H1 (cell line): ENCODE measurements at regions not wholly inside any gene's neighbourhood (a gene's known extent, or its start where the extent isn't known, plus 50 kb on each side); places are given as distances from the start of the nearest gene placed in this dataset.

ENCODE experiments used
- CTCF ChIA-PET: fragments of 300-600 bp; sonication (Branson Sonifier 250); formaldehyde crosslinking; loops from one replicate; lab custom pipeline; 2021; ENCODE audit not compliant: partially characterized antibody; lab: Charles Lee
- POLR2A ChIA-PET: fragments of 300-600 bp; sonication (Branson Sonifier 250); formaldehyde crosslinking; loops from one replicate; lab custom pipeline; 2021; ENCODE audit warnings: inconsistent platforms; ENCODE audit not compliant: partially characterized antibody; lab: Charles Lee
- DNase-seq, 2 experiments: peaks; one replicate each; pipeline versions ENCODE4 v3.0.0 to v3.0.0-alpha.2; 2010 to 2022; ENCODE audit warnings: low spot score in 2 of 2, low read depth in 1 of 2, mixed read lengths in 1 of 2
- FAIRE-seq: peaks from 2 replicates; lab custom pipeline; 2011; peaks lifted over from hg19 to GRCh38; lab: Jason Lieb, UNC
- H2AFZ ChIP-seq: 2 replicates; pipeline ENCODE4 v1.8.1; 2012; ENCODE audit warnings: low read length, inconsistent platforms
- H2AK5ac ChIP-seq: 2 replicates; pipeline ENCODE4 v1.6.1; 2013; ENCODE audit warnings: low read depth, low read length
- H2BK120ac ChIP-seq: replicated peaks from 2 replicates; pipeline ENCODE3; 2013; ENCODE audit warnings: low read depth, low read length, inconsistent platforms
- H2BK12ac ChIP-seq: 2 replicates; pipeline ENCODE4 v1.6.1; 2013; ENCODE audit warnings: low read depth, low read length
- H2BK15ac ChIP-seq: 2 replicates; pipeline ENCODE4 v1.6.1; 2013; ENCODE audit warnings: low read length
- H2BK20ac ChIP-seq: 2 replicates; pipeline ENCODE4 v1.6.1; 2013; ENCODE audit warnings: low read length
- H2BK5ac ChIP-seq: 2 replicates; pipeline ENCODE4 v1.6.1; 2013; ENCODE audit warnings: low read depth, low read length
- H3K14ac ChIP-seq: 2 replicates; pipeline ENCODE4 v1.6.1; 2013; ENCODE audit warnings: inconsistent platforms; ENCODE audit not compliant: insufficient read length
- H3K18ac ChIP-seq: 2 replicates; pipeline ENCODE4 v1.6.1; 2013; ENCODE audit warnings: low read length; ENCODE audit errors: extremely low read depth
- H3K23ac ChIP-seq: 2 replicates; pipeline ENCODE4 v1.6.1; 2013; ENCODE audit warnings: inconsistent platforms; ENCODE audit not compliant: insufficient read length
- H3K23me2 ChIP-seq: 2 replicates; pipeline ENCODE4 v1.6.1; 2013; ENCODE audit warnings: low read depth, low read length
- H3K27ac ChIP-seq: 2 replicates; pipeline ENCODE4 v1.6.1; 2011; ENCODE audit warnings: low read depth, low read length, inconsistent platforms
- H3K27me3 ChIP-seq, 4 experiments: replicated peaks in 1 of 4; 1 replicate in 1 of 4; 2 replicates in 3 of 4; pipeline versions ENCODE4 v1.6.1 to v1.8.1; 2011 to 2013; ENCODE audit warnings: low read length in 3 of 4, mild to moderate bottlenecking in 3 of 4, inconsistent platforms in 2 of 4, mixed read lengths in 2 of 4, moderate library complexity in 1 of 4; ENCODE audit not compliant: control insufficient read depth in 3 of 4, insufficient read depth in 3 of 4; ENCODE audit errors: extremely low read depth in 1 of 4
- H3K36me3 ChIP-seq, 4 experiments: 2 replicates each; pipeline versions ENCODE4 v1.6.1 to v1.8.1; 2011 to 2013; ENCODE audit warnings: mild to moderate bottlenecking in 4 of 4, low read length in 3 of 4, moderate library complexity in 2 of 4, control low read depth in 1 of 4, inconsistent platforms in 1 of 4; ENCODE audit not compliant: insufficient read depth in 4 of 4, control insufficient read depth in 2 of 4
- H3K4ac ChIP-seq: replicated peaks from 2 replicates; pipeline ENCODE3; 2013; ENCODE audit warnings: low read length, low read depth, mixed read lengths, inconsistent platforms; ENCODE audit not compliant: insufficient read length
- H3K4me1 ChIP-seq, 4 experiments: replicated peaks in 1 of 4; 1 replicate in 1 of 4; 2 replicates in 3 of 4; pipeline versions ENCODE4 v1.6.1 to v1.8.1; 2011 to 2013; ENCODE audit warnings: low read length in 3 of 4, inconsistent platforms in 2 of 4, mixed read lengths in 1 of 4; ENCODE audit not compliant: insufficient read depth in 4 of 4, control insufficient read depth in 3 of 4
- H3K4me2 ChIP-seq, 2 experiments: 2 replicates each; pipeline versions ENCODE4 v1.6.1 to v1.8.1; 2011 to 2013; ENCODE audit warnings: low read depth in 2 of 2, low read length in 2 of 2, control low read depth in 1 of 2, inconsistent platforms in 1 of 2, mild to moderate bottlenecking in 1 of 2; ENCODE audit not compliant: insufficient read depth in 1 of 2
- H3K4me3 ChIP-seq, 4 experiments: fragments of 200-600, 300-600 bp in 1 of 4; sonication (generic), shearing (Covaris generic), sonication (Bioruptor Twin) in 1 of 4; 2 replicates each; pipeline versions ENCODE4 v1.5.1 to v1.8.1; 2011 to 2016; ENCODE audit warnings: low read length in 4 of 4, low read depth in 3 of 4, control low read depth in 2 of 4, inconsistent platforms in 2 of 4, mild to moderate bottlenecking in 2 of 4, mixed read lengths in 1 of 4, moderate library complexity in 1 of 4; ENCODE audit not compliant: insufficient read depth in 2 of 4; ENCODE audit errors: extremely low read depth in 1 of 4
- H3K56ac ChIP-seq: replicated peaks from 2 replicates; pipeline ENCODE3; 2013; ENCODE audit warnings: low read depth, mild to moderate bottlenecking, mixed read lengths, low read length, inconsistent platforms; ENCODE audit not compliant: insufficient read length
- H3K79me1 ChIP-seq: 2 replicates; pipeline ENCODE4 v1.6.1; 2013; ENCODE audit warnings: low read depth, low read length, control low read depth
- H3K79me2 ChIP-seq, 2 experiments: 2 replicates each; pipeline versions ENCODE4 v1.6.1 to v1.8.1; 2012 to 2013; ENCODE audit warnings: low read length in 2 of 2, mild to moderate bottlenecking in 2 of 2, inconsistent platforms in 1 of 2; ENCODE audit not compliant: insufficient read depth in 2 of 2, control insufficient read depth in 1 of 2
- H3K9ac ChIP-seq, 4 experiments: replicated peaks in 1 of 4; 1 replicate in 1 of 4; 2 replicates in 3 of 4; pipeline versions ENCODE4 v1.6.1 to v1.8.1; 2011 to 2013; ENCODE audit warnings: low read depth in 3 of 4, low read length in 3 of 4, control low read depth in 2 of 4, mild to moderate bottlenecking in 2 of 4, moderate library complexity in 2 of 4, inconsistent platforms in 1 of 4; ENCODE audit errors: extremely low read depth in 1 of 4
- H3K9me3 ChIP-seq, 2 experiments: 2 replicates each; pipeline versions ENCODE4 v1.6.1 to v1.8.1; 2012 to 2013; ENCODE audit warnings: mild to moderate bottlenecking in 2 of 2, moderate library complexity in 2 of 2, control low read depth in 1 of 2, inconsistent platforms in 1 of 2, low read depth in 1 of 2, low read length in 1 of 2, mixed read lengths in 1 of 2; ENCODE audit not compliant: insufficient read depth in 2 of 2
- H4K20me1 ChIP-seq, 2 experiments: replicated peaks in 1 of 2; 2 replicates each; pipeline versions ENCODE3 to v1.8.1; 2011 to 2013; ENCODE audit warnings: inconsistent platforms in 2 of 2, low read length in 2 of 2, mild to moderate bottlenecking in 1 of 2; ENCODE audit not compliant: insufficient read depth in 2 of 2, control insufficient read depth in 1 of 2
- H4K5ac ChIP-seq: 2 replicates; pipeline ENCODE4 v1.6.1; 2013; ENCODE audit warnings: low read length, low read depth, mixed read lengths, inconsistent platforms; ENCODE audit not compliant: insufficient read length
- H4K8ac ChIP-seq: 2 replicates; pipeline ENCODE4 v1.8.0; 2013; ENCODE audit warnings: mild to moderate bottlenecking, moderate library complexity, low read length, inconsistent platforms; ENCODE audit not compliant: insufficient read depth; ENCODE audit errors: extremely low read depth
- H4K91ac ChIP-seq: replicated peaks from 2 replicates; pipeline ENCODE3; 2013; ENCODE audit warnings: low read length, mixed read lengths, inconsistent platforms; ENCODE audit not compliant: insufficient read length
- ATF3 ChIP-seq: IDR thresholded peaks from 2 replicates; pipeline ENCODE4 v1.6.1; 2011; ENCODE audit warnings: low read depth, mild to moderate bottlenecking, low read length; ENCODE audit not compliant: insufficient read depth
- HDAC2 ChIP-seq, 2 experiments: fragments of 300-600 bp in 1 of 2; sonication (generic) in 1 of 2; IDR thresholded peaks; 2 replicates each; pipeline ENCODE4 v1.6.1; 2011 to 2012; ENCODE audit warnings: low read depth in 2 of 2, low read length in 2 of 2, mild to moderate bottlenecking in 2 of 2, moderate library complexity in 2 of 2, borderline replicate concordance in 1 of 2, inconsistent platforms in 1 of 2
- KDM1A ChIP-seq: fragments of 200-600, 300-600 bp; sonication (generic); IDR thresholded peaks from 2 replicates; pipeline ENCODE4 v1.7.1; 2016; ENCODE audit warnings: mild to moderate bottlenecking, low read length, borderline replicate concordance
- KDM5A ChIP-seq: fragments of 200-600 bp; IDR thresholded peaks from 2 replicates; pipeline ENCODE4 v1.7.1; 2012; ENCODE audit warnings: mild to moderate bottlenecking, low read length, inconsistent platforms, mixed read lengths
- POLR2A ChIP-seq, 2 experiments: IDR thresholded peaks; 1 replicate in 1 of 2; 2 replicates in 1 of 2; pipeline ENCODE4 v1.6.1; 2011; ENCODE audit warnings: low read depth in 2 of 2, low read length in 2 of 2, mild to moderate bottlenecking in 2 of 2; ENCODE audit errors: control extremely low read depth in 1 of 2
- WGBS, 2 experiments: shearing (Covaris generic) in 1 of 2; methylation state at CpG; one replicate each; pipeline versions ENCODE4 v1.1.6 to v1.1.7; 2013 to 2015; ENCODE audit warnings: low lambda C conversion rate in 2 of 2, mixed read lengths in 2 of 2, inconsistent platforms in 1 of 2, low coverage in 1 of 2, missing lambda C conversion rate in 1 of 2; ENCODE audit not compliant: insufficient replicate concordance in 2 of 2, insufficient coverage in 1 of 2, insufficient read length in 1 of 2; ENCODE audit errors: extremely low coverage in 1 of 2, missing lambda C conversion rate in 1 of 2; 5-methylcytosine and 5-hydroxymethylcytosine counted together

- FAIRE-seq, result no peak
- no peak overlapping the region for H3K4ac ChIP-seq
These were observed 327.8 kb downstream of the GBE1 start for GRCh38 chr3:81433675-81434074.

More at GRCh38 chr3:81433675-81434074, 327.8 kb downstream of the GBE1 start:
- Histone ChIP-seq H3K18ac (no peak overlapping the region), H3K4me1 (no peaks in the 10 kb centered on the region), H3K14ac (no peak overlapping the region), H3K4me2 (no peak overlapping the region), H2BK20ac (no peak overlapping the region), H2BK120ac (no peak overlapping the region), H3K79me2 (no peaks in the 10 kb centered on the region), H3K9me3 (no peaks in the 10 kb centered on the region), H2AK5ac (no peak overlapping the region), H3K4me3 (no peak overlapping the region)
- CTCF ChIA-PET, result no interaction called here
- no peak for TF ChIP-seq KDM5A
- no peak for TF ChIP-seq KDM1A
- no peak for TF ChIP-seq POLR2A (IDR thresholded peaks at IDR 0.05; ENCODE audit: control extremely low read depth in 1 of 2, low read depth in 2 of 2, low read length in 2 of 2)
- no peak for TF ChIP-seq ATF3
- TF ChIP-seq HDAC2 (IDR thresholded peaks at IDR 0.05; ENCODE audit: borderline replicate concordance in 1 of 2, low read depth in 2 of 2, low read length in 2 of 2), result no peak
- TF ChIP-seq, all 59 proteins: peak for 0
- H4K91ac ChIP-seq, result no peak overlapping the region
- no peak for DNase-seq
- POLR2A ChIA-PET, result no interaction called here
- no peak overlapping the region for H3K27ac ChIP-seq
- no peak overlapping the region for H3K23ac ChIP-seq
- H2AFZ ChIP-seq, result no peak overlapping the region
- no peak overlapping the region for H3K9ac ChIP-seq
- WGBS, 2 experiments, result 87% methylated on average over 3 of the region's 3 CpGs; no CpG with 5 or more reads in 1 of the 2 experiments
- H2BK15ac ChIP-seq, result no peak overlapping the region
- H3K27me3 ChIP-seq, result no peaks in the 10 kb centered on the region
- no peaks in the 10 kb centered on the region for H3K36me3 ChIP-seq
- H4K5ac ChIP-seq, result no peak overlapping the region
- H3K56ac ChIP-seq, result no peak overlapping the region
- H2BK5ac ChIP-seq, result no peak overlapping the region
- H4K8ac ChIP-seq, result no peak overlapping the region
- no peaks in the 10 kb centered on the region for H3K23me2 ChIP-seq
- no peak overlapping the region for H2BK12ac ChIP-seq
- H3K79me1 ChIP-seq, result no peaks in the 10 kb centered on the region
- H4K20me1 ChIP-seq, result no peaks in the 10 kb centered on the region
